ENCODE measurements at regions not wholly inside any gene's neighbourhood (a gene's known extent, or its start where the extent isn't known, plus 50 kb on each side); places are given as distances from the start of the nearest gene placed in this dataset.

DNA sequence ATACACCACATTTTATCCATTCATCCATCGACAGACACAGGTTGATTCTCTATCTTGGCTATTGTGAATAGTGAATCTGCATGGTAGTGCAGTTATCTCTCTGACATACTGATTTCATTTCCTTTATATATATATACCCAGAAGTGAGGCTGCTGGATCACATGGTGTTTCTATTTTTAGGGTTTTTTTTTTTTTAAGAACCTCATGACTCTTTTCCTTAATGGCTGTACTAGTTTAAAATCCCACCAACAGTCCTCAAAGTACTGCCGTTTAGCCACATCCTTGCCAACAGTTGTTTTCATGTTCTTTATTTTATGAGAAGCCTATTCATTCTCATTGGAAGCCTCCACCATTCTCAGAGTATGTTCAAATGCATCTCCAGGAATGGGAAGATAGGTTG lies 258.7 kb upstream of the SNX7 start:
- no peaks in the 10 kb centered on the region for H3K9me3 Mint-ChIP-seq
- H4K20me1 ChIP-seq (ENCODE audit: insufficient read depth, low read length): no peaks in the 10 kb centered on the region
- WGBS (ENCODE audit: insufficient coverage): no CpG with 5 or more reads among the region's 2 CpGs
- H3K27me3 Mint-ChIP-seq (ENCODE audit: low read depth in 3 of 3): peaks cover 0 to 4% (median 0%) of the 10 kb centered on the region in 3 donors
- no peak overlapping the region for H2AFZ ChIP-seq (ENCODE audit: insufficient read depth, low read depth, low read length, poor library complexity, severe bottlenecking)
- H3K27ac ChIP-seq (ENCODE audit: low read depth in 1 of 2, low read length in 2 of 2): no peak overlapping the region
- intact Hi-C loops (cut with micrococcal nuclease): no loop called here
- no peak overlapping the region for H3K4me2 ChIP-seq (replicated peaks; ENCODE audit: extremely low read depth, low read length, poor library complexity, severe bottlenecking)
- no peak for DNase-seq
- peaks cover 35% of the 10 kb centered on the region for H3K4me1 Mint-ChIP-seq
- H3K79me2 ChIP-seq (ENCODE audit: insufficient read depth, low read length): no peaks in the 10 kb centered on the region
- no peak overlapping the region for H3K4me3 ChIP-seq (replicated peaks in 1 of 3; ENCODE audit: low read depth in 2 of 3, low read length in 3 of 3)
- peaks cover 19 to 26% of the 10 kb centered on the region in 2 donors for H3K4me1 ChIP-seq (ENCODE audit: control insufficient read depth in 1 of 2, insufficient read depth in 2 of 2, low read length in 2 of 2)
- no peak overlapping the region for H3K9ac ChIP-seq (ENCODE audit: insufficient read depth, low read length, poor library complexity, severe bottlenecking)
- no peaks in the 10 kb centered on the region for H3K9me3 ChIP-seq (replicated peaks in 1 of 2; ENCODE audit: control insufficient read depth in 1 of 2, insufficient read depth in 1 of 2, low read length in 2 of 2)
- H3K36me3 ChIP-seq (replicated peaks in 1 of 2; ENCODE audit: control insufficient read depth in 1 of 2, insufficient read depth in 2 of 2, low read length in 2 of 2): no peaks in the 10 kb centered on the region
- no peak overlapping the region for H3K4me3 Mint-ChIP-seq
- TF ChIP-seq CTCF (IDR thresholded peaks at IDR 0.05): no peak
- no peaks in the 10 kb centered on the region for H3K27me3 ChIP-seq (ENCODE audit: control insufficient read depth in 2 of 2, insufficient read depth in 2 of 2, low read length in 2 of 2)
- peak overlapping the region in 1 of 7 donors; percentile 10 for H3K27ac Mint-ChIP-seq
- H3K36me3 Mint-ChIP-seq: no peaks in the 10 kb centered on the region

DNA sequence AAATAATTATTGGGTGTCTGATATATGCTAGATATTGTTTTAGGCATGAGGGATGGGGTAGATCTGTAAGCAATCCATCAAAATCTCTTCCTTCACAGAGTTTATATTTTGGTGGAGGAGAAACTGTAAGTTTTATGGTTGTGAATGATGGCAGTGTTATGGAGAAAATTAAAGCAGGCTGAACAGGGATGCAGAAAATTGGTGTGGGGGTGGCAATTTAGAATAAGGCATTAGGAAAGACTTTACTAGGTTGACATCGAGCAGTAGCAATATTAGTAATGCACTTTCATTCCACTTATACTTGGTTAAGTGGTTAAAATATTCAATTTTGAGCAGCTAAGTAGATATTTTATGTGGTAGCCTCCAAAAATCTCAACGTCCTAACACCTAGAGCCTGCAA lies 261.1 kb upstream of the SNX7 start:
- no peaks in the 10 kb centered on the region for H3K79me2 ChIP-seq (ENCODE audit: insufficient read depth, low read length)
- H3K36me3 Mint-ChIP-seq: no peaks in the 10 kb centered on the region
- intact Hi-C loops (cut with micrococcal nuclease): no loop called here
- no CpG with 5 or more reads among the region's 2 CpGs for WGBS (ENCODE audit: insufficient coverage)
- no peaks in the 10 kb centered on the region for H3K9me3 ChIP-seq (replicated peaks in 1 of 2; ENCODE audit: control insufficient read depth in 1 of 2, insufficient read depth in 1 of 2, low read length in 2 of 2)
- no peak overlapping the region for H3K9ac ChIP-seq (ENCODE audit: insufficient read depth, low read length, poor library complexity, severe bottlenecking)
- H2AFZ ChIP-seq (ENCODE audit: insufficient read depth, low read depth, low read length, poor library complexity, severe bottlenecking): no peak overlapping the region
- no peaks in the 10 kb centered on the region for H4K20me1 ChIP-seq (ENCODE audit: insufficient read depth, low read length)
- no peak overlapping the region for H3K4me2 ChIP-seq (replicated peaks; ENCODE audit: extremely low read depth, low read length, poor library complexity, severe bottlenecking)
- no peak overlapping the region for H3K4me3 Mint-ChIP-seq
- H3K27me3 Mint-ChIP-seq (ENCODE audit: low read depth in 3 of 3): peaks cover 0 to 4% (median 0%) of the 10 kb centered on the region in 3 donors
- no peak for DNase-seq
- no peaks in the 10 kb centered on the region for H3K27me3 ChIP-seq (ENCODE audit: control insufficient read depth in 2 of 2, insufficient read depth in 2 of 2, low read length in 2 of 2)
- H3K4me3 ChIP-seq (replicated peaks in 1 of 3; ENCODE audit: low read depth in 2 of 3, low read length in 3 of 3): no peak overlapping the region
- peaks cover 0 to 6% (median 0%) of the 10 kb centered on the region in 7 donors for H3K9me3 Mint-ChIP-seq
- H3K36me3 ChIP-seq (replicated peaks in 1 of 2; ENCODE audit: control insufficient read depth in 1 of 2, insufficient read depth in 2 of 2, low read length in 2 of 2): no peaks in the 10 kb centered on the region
- H3K27ac ChIP-seq (ENCODE audit: low read depth in 1 of 2, low read length in 2 of 2): no peak overlapping the region
- H3K4me1 Mint-ChIP-seq: peaks cover 31% of the 10 kb centered on the region
- peaks cover 19 to 26% of the 10 kb centered on the region in 2 donors for H3K4me1 ChIP-seq (ENCODE audit: control insufficient read depth in 1 of 2, insufficient read depth in 2 of 2, low read length in 2 of 2)
- no peak overlapping the region for H3K27ac Mint-ChIP-seq
- no peak for TF ChIP-seq CTCF (IDR thresholded peaks at IDR 0.05)
